8988T (cell line): ENCODE measurements at regions not wholly inside any gene's neighbourhood (a gene's known extent, or its start where the extent isn't known, plus 50 kb on each side); places are given as distances from the start of the nearest gene placed in this dataset.
"Not testable (repeated sequence)": the region's sequence is repeated elsewhere in the genome, so short reads cannot be mapped to it uniquely, and the experiment has no call there.

Source experiments
- DNase-seq: peaks from one replicate; pipeline ENCODE4 v3.0.0; 2011

DNA sequence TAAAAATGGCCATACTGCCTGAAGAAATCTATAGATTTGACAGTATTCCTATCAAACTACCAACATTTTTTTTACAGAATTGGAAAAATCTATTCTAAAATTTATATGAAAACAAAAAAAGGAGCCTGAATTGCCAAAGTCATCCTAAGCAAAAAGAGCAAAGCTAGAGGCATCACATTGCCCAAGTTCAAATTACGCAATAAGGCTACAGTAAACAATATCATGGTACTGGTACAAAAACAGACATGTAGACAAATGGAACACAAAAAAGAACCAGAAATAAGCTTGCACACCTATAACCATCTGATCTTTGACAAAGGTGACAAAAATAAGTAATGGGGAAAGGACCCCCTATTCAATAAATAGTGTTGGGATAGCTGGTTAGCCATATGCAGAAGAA lies 50.2 kb upstream of the THSD7B start:
- no peak for DNase-seq

DNA sequence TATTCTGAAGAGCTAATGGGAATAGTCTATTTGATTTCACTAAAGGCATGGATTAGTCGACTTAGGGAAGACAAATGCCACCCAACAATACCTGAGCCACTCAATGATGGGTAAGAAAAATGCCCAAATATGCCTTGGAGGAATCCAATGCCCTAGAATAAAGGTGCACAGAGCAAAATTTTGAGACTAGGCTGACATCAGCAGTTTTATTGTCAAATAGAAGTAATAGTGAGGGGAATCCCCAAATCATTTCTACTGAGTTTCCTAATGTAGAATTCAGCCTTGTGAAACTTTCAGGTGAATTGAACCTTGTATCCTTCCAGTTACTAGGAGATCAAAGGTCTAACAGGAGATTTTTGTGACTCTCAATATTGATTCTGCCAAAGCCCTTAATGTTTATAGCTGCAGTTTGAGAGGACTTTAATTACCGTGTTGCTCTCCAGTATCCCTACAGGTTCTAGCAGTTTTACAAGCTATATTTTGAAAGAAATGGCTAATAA lies 50.8 kb upstream of the THSD7B start:
- DNase-seq: no peak

DNA sequence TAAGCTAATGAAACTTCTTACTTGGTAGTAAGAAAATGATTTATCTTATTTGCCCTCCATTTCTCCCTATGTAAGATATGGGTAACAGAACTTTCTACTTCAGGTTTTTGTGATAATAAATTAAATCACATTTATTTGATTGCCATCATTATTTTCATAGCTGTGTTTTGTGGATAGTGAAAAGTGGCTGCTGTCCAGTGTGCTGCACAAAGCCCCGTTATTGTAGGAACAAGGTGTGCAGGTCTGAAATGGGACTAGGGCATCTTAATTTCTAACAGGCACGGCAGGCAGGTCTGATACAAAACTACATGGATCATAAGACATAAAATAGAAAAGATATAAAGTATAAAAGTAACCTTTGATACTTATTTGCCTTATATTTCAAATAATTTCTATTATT lies 51.6 kb upstream of the THSD7B start:
- no peak for DNase-seq

DNA sequence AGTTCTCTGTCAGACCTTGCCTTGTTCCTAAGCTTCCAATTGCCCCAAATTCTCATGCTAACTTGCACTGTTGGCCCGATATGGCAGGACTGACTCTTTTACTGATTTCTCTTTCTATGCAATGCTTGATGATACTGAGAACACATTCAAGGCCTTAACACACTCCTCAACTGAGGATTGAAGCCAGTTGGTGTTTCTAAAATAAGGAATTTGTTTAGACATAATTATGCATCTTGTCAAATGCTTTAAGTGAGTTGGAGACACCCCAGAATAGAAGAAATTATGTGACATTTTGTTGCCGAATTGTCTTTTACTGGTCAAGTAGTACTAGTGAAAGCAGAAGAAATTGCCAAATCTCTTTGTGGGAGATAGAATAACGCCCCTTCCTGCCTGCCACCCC lies 60.0 kb upstream of the THSD7B start:
- DNase-seq: no peak

DNA sequence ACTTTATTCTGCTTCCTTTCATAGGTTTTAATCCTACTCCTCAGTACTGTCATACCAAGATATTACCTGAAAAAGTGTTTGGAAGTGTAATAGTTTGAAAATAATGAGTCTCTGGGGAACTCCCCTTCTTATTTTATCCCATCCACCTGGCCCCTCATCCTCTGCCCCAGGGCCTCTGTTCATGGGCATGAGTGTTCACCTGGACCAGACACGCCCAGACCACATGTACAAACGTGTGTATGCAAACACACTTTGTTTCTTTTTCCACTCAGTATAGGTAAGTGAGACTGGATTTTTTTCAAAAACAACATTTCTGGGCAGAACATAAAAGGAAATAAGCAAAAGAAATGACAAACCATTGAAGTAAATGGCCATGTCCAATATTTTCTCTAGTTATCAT lies 62.1 kb upstream of the THSD7B start:
- DNase-seq: no peak

DNA sequence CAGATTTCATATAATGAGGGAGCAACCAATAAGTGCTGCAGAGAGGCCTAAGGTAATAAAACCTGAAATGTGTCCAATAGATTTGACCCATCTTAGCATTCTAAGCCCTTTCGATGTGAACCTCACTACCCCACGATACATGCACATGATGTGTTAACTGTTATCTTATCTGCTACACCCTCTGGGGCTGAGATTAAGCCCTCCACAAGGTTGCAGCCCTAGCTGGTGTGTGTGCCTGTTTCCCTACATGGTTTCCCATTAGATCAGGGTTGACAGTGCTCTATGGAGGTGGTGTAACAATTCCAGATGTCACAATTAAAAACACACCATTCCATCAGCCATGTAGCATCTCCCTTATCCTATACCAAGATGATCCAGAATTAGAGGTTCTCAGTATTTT lies 68.9 kb upstream of the THSD7B start:
- no peak for DNase-seq

DNA sequence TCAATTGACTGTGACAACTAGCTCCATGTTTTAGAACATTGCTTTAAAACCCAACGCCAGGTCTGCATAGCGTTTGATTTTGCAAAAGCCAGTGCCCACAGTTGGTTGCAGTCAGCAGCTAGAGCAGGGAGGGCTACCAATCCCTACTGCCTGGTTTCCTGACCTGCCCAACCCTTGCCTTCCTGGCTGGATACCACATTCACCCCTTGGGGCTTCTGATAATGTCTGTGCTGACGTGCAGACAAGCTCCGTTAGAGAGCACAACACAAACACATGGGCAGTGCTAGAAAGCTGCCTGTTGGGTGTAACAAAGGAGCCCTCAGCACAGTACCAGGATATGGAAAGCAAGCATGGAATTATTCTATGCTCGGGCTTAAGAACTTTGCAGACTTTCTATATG lies 71.4 kb upstream of the THSD7B start:
- no peak for DNase-seq

DNA sequence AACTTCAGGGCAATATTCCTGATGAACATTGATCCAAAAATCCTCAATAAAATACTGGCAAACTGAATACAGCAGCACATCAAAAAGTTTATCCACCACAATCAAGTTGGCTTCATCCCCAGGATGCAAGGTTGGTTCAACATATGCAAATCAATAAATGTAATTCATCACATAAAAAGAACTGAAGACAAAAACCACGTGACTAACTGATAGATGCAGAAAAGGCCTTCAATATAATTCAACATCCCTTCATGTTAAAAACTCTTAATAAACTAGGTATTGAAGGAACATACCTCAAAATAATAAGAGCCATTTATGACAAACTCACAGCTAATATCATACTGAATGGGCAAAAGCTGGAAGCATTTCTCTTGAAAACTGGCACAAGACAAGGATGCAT lies 85.3 kb upstream of the THSD7B start:
- not testable (repeated sequence) for DNase-seq

DNA sequence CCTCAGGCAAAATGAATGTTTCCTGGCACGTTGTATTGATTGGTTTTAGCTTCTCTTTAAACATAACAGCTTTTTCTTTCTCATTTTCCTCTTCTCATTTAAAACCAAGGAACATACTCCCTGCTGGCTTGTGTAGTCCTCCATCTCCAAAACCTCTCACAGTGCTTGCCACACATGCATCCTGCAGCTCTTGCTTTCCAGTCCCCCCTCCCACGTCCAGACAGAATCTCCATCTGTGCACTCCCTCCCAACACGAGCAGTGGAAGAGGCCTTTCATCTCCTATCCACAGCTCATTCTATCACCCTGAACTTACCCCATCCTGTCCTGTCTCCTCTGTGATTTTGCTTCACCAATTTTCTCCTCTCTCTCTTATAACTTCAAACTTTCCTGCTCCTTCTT lies 99.6 kb upstream of the THSD7B start:
- no peak for DNase-seq

DNA sequence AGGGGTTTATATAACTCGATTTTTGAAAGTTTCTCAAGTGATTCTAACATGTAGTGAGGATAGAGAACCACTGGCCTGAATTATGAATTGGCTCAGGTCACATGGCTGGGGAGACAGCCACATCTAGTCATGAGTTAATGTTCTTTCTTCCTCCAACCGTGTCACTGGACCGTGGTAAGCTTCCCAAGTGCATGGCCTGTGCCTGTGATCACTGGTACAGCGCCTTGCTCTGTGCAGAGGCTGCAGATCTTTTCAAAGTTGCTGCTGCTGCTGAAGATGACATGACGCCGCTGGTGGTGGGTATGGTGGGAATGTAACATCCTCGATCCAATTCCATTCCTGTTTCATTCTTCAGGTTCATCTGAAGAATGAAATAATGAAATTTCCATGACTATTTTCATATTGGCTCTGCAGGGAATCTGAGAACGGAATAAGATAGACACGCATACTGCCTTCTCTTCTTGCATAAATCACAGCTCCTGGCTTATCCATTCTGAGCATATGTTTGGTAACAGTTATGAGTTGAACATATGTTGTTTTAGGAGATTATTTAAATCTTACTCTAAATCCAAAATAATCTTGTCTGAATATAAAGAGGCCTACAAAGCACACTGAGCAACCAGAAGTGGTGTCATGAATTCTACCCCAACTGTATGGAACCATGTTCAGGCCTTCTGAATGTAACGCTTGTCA lies 100.5 kb upstream of the THSD7B start:
- DNase-seq: no peak

DNA sequence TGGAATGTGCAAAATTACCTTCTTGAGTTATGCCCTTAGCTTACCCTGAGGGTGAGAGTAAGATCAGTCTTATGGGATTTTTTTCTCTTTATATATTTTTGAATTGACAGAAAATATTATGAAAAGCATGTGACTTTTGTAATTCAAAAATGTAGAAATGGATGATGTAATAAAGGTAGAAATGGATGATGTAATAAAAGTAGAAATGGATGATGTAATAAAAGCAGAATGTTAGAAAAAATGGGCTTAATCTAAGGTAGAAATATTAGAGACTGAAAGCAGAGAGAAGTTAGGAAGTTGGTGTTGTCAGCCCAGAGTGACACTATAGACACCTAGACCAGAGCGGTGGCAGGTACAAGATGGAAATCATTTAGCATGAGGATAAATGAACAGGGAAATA lies 107.1 kb upstream of the THSD7B start:
- DNase-seq: no peak

DNA sequence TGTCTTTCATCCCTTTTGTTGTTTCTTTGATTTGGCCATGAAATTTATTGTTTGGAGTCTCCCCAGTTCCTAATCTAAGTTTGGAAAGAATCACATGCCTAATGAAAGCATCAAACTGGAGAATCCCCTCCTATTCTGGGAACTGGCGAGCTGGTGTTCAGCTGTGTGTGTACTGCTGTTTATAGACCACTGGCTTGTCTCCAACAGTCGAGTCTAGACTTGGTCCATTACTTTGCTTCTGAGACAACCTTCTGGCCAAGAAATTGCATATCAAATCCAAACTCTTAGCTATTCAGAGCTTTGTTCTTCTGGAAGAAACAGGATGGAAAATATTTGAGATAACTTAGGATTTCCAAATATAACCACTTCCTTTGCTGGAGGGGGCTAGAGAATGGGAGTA lies 111.5 kb upstream of the THSD7B start:
- no peak for DNase-seq

DNA sequence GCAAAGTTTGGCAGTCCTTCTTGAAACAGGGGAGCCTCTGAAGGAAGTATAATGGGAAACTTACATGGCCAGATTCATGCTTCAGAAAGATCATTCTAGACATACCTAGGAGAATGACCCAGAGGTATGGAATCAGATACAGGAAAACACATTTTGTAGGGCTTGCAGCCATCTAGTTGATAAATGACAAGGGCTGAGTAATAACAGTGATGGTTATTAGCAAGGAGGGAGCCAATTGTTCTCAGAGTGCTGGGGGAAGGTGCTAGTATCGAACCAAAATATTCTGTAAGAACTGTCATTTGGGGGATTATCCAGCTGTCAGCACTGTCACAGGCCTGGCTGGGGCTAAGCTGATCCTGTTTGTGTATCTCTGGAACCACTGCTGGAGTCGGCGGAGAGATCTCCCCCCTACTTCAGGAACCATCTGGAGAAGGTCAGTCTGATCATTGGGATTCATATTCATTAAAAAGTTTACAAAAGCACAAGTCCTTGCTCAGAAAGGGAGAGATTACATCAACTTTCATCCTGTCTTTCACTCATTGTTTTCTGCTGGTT lies 113.8 kb upstream of the THSD7B start:
- no peak for DNase-seq

DNA sequence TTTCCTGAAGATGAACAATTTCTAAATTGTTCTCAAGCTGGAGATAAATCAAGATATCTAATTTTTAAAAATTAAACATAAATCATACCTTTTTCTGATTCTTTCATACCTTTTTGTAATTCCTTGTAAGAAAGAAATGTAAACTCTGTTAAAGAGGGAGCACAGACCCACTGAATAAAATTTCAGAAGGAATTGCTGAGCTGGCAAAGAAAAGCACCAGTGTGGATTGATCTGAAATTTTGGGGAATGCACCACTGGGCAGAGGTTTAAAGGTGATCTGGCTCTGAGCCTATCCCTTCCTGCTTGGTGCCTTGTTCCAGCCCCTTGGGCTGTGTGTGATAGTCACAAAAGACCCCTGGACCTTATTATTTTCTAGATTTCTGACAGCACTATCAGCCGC lies 118.3 kb upstream of the THSD7B start:
- DNase-seq: no peak

DNA sequence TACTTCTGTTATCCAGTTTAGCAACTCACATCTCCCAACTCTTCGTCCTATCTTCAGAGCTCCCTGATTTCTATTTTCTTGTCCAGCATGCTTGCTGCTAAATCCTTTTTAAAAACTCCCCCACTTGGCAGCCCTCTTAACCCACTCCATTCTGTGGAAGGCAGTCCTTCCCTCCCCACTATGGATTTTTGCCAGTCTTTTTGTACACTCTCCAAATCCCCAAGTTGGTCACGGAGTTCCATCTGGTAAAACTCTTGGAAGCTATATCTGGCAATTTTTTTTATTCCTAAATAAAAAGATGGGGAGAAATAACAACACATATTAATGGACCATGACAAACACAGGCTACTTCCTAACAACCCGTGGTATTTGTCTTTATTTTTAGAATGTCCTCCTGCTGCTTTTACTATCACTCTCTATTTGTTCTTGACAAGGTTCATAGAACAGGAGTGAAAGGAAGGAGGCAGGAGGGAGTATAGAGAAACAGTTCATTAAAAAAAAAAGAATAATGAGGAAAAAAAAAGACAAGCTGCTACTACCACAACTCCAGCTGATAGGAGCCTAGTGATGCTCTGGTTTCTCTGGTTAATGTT lies 120.0 kb upstream of the THSD7B start:
- no peak for DNase-seq

DNA sequence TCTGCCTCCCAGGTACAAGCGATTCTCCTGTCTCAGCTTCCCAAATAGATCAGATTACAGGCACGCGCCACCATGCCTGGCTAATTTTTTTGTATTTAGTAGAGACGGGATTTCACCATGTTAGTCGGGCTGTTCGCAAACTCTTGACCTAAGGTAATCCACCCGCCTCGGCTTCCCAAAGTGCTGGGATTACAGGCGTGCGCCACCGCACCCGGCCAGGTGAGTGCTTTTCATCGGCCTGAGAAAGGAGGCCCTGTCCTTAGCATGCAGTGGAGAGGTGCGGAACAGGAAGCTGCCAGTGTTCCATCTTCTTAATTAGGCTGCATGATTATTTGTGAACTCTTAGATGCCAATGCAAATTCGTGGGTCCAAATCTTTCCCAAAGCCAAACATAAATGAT lies 125.7 kb upstream of the THSD7B start:
- DNase-seq: no peak

DNA sequence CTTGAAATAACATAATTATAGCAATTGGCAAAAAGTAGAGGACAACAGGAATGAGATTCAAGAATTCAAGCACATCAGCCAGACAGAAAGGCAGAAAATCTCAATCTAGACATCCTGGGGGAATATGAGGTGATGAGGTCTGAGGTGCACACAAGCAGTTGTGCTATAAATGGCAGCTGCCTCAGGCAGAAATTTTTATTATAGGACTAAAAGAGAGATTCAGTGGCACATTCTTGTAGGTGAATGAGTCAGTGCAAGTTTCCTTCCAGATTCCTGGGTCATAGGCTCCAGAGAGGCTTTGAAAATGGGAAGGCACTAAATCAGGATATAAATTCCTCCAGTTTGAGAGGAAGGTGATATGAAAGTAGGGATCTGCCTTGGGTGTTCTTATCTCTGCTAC lies 127.2 kb upstream of the THSD7B start:
- DNase-seq: no peak

DNA sequence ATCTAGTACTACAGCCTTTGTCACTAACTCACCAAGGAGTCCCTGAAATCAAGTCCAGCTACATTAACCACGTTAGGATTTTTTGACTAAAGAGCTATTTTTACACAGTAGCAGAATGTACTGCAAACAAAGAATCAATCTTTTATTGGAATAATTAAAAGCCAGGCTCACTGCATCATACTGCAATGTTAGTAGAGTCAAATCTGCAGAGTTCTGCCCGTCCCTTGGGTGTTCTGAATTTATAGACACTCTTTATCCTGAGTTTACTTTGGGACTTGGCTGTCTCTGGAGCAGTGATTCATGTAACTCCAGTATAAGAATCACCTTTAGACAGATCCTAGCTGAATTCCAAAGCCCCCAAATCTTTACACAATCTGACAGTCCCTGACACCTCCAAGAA lies 127.9 kb upstream of the THSD7B start:
- no peak for DNase-seq

DNA sequence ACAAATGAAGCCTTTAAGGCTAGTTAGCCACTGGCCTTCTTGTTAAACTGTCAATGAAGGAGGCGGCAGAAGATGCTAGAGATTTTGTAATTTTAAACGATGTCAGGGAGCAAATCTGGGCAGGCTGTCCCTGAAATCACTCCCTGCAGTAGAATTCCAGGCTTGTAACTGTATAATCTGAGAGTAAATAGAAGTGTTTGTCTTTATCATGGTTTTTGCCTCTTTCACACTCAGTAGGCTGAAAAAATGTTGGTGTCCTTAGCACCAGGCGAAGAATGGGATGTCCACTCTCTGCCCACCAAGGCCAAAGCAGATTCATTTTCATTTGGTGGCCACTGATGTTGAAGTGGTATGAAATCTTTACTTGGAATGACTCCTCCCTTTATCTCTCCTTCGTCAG lies 136.9 kb upstream of the THSD7B start:
- no peak for DNase-seq

DNA sequence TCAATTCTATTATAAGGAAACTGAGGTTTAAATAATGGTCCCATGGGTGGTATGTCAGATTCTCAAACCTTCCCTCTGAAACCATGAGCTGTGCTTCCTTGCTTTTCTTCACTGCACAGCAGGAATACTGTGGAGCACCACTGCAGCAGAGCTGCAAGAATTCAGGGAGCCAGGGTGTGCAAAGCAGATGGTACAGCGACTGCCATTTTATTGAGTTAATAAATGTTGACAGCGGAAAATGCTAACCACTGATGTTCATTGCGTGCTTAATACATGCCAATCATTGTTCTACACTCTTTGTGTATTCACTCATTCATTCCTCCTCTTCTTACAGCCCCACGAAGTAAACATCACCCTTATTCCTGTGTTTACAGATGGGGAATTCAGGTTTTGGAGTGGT lies 152.2 kb upstream of the THSD7B start:
- DNase-seq: no peak

DNA sequence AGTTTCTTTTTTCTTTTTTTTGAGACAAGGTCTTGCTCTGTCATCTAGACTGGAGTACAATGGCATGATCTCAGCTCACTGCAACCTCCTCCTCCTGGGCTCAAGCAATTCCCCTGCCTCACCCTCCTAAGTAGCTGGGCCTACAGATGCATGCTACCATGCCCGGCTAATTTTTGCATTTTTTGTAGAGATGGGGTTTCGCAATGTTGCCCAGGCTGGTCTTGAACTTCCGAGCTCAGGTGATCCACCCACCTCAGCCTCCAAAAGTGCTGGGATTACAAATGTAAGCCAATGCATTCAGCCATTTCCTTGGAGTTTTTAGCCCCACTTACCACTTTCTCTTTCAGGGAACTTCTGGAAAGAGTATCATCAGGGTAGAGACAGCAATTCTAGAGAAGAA lies 153.3 kb upstream of the THSD7B start:
- DNase-seq: no peak

DNA sequence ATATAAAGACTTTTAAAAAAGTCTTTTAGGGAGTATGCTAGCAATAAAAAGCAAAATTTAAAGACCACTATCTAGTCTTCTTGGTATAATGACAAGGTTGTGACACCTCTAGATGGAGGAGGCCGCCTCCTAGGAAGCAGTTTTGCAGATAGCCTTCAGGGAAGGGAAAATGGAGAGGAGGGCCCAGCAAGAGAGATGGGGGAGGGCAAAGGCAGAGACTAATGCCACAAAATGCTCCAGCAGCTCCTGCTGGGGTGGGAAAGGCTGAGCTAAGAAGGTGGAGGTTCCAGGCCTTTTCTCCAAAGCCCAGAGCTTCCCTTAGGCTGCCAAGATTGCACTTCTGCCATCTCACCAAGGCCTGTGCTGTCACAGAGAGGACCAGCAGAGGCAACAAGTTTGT lies 153.9 kb upstream of the THSD7B start:
- no peak for DNase-seq

DNA sequence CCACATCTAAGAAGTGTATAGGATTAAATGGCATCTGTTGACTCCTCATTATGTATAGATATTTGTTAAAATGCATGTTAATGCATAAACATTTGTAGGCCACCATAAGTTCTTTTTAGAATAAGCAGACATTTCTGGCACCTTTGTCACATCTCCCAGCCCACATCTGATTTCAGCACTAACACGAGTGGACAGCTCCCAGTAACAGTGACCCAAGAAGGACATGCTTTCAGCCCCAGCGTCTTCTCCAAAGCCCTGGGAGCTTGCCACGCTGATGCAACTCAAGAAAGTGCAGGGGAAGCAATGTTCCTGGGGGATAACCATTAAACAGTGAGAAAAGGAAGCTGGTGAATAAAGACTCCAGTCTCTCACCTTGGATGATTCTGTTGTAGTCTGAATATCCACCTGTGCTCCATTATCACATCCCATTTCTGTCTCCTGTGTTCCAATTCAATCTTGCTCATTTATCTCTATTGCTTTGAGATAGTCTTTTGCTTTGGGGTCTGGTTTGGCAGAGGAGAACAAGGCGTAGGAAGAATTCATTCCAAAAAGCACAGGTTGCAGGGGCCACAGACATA lies 182.6 kb upstream of the THSD7B start:
- no peak for DNase-seq

DNA sequence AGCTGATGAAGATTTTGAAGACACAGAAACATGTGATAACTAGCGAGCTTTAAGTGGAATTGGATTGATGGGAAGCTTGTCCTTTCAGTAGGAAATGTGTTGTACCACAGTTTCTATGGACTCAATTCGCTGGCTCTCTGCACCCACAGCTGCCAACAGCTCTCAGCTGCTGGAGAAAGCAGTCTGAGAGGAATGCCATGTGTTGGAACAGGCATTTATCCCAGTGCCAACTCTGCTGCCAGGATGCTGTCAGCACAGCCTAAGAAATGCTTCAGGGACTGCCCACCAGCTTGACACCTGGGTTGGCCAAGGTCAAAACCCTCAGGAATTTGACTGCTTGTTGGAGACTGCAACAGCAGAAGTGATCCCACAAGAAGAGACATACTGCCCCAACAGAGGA lies 193.0 kb upstream of the THSD7B start:
- no peak for DNase-seq

DNA sequence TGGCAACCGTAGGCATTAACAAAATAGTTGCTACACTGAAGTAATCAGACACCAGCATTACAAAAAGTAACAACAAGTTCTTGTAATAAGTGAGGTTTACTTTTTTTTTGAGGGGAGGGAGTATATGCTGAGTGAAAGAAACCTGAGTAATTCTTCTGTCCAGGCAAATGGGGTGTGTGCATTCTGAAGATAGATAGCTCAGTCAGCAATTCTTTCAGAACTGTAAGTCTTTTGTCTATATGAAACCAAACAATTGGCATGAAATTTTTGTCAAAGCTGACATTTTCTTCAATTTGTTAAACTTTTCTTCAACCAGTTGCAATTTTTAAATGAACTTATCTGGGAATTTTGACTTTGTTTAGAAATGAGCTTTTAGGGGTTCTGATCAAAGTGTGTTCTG lies 208.1 kb upstream of the THSD7B start:
- DNase-seq: no peak
